ENCODE measurements at regions not wholly inside any gene's neighbourhood (a gene's known extent, or its start where the extent isn't known, plus 50 kb on each side); places are given as distances from the start of the nearest gene placed in this dataset.
"Not testable (repeated sequence)": the region's sequence is repeated elsewhere in the genome, so short reads cannot be mapped to it uniquely, and the experiment has no call there.

- DNase-seq (ENCODE audit: low read depth in 1 of 2, low spot score in 1 of 2): no peak
- in situ Hi-C loops (cut with HindIII; ENCODE audit: low pct_unique_long_range_greater_than_20kb, low sequenced_read_pairs): no loop called here
- no peak for TF ChIP-seq JUND (IDR thresholded peaks at IDR 0.05; ENCODE audit: low read depth)
Observed at GRCh38 chr6:140660295-140660694, 1285.8 kb upstream of the CITED2 start.

DNA sequence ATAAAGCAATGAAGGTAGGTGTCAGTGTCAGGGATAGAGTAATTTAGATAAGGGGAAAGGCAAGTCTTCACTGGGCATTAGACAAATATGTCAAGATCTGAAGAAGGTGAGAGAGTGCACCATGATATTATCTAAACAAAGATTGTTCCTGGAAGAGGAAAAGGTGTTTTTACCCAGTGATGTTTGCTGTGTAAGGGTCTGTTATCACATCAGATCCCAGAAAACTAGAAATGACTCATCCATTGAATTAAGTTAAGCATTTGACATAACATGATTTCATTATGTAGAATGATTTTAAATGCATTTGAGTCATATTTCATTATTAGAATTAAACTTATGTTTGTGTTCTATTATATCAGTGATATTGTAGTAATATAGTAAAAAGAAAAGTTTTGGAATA, 1279.5 kb upstream of the CITED2 start:
- no peak for TF ChIP-seq JUND (IDR thresholded peaks at IDR 0.05; ENCODE audit: low read depth)
- in situ Hi-C loops (cut with HindIII; ENCODE audit: low pct_unique_long_range_greater_than_20kb, low sequenced_read_pairs): no loop called here
- DNase-seq (ENCODE audit: low read depth in 1 of 2, low spot score in 1 of 2): no peak

DNA sequence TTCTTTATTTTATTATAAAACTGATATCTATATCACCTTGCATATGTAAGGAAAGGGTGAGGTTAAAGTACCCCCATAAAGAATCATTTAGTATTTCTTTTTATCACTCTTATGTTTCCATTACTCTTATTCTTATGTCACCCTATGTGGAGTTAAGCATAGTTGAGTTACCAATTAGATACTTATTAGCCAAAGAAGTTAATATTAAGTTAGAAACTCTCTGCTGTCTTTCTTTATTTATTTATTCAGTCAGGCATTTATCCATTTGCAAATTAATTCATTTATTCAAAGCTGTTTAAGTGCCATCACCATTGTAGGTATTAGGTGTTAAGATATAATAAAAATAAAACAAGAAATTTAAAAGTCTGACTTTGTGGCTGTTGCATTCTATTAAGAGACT, 1279.1 kb upstream of the CITED2 start:
- TF ChIP-seq JUND (IDR thresholded peaks at IDR 0.05; ENCODE audit: low read depth): no peak
- DNase-seq (ENCODE audit: low read depth in 1 of 2, low spot score in 1 of 2): no peak

GRCh38 chr6:140649502-140649901, 1275.1 kb upstream of the CITED2 start:
- in situ Hi-C loops (cut with HindIII; ENCODE audit: low pct_unique_long_range_greater_than_20kb, low sequenced_read_pairs); DNase-seq (ENCODE audit: low read depth in 1 of 2, low spot score in 1 of 2): not testable (repeated sequence)

More for the DNA sequence above, 1279.1 kb upstream of the CITED2 start:
- in situ Hi-C loops (cut with HindIII; ENCODE audit: low pct_unique_long_range_greater_than_20kb, low sequenced_read_pairs): no loop called here

DNA sequence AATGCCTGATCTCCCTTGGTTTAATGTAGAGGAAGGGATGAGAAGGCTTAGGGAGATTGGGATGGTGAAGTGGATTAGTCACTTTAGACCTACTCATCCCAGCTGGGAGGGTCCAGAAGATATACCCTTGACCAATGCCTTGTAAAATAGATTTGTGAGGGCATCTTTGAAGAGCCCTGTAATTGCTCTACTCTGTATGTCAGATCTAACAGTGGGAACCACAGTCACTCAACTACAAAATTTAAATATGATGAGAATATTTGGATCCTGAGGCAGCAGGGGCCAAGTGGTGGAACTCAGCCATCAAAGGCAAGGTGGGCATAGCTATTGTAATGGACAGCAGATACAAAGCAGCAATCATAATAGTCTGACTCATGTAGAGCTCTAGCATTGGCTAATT, 1272.9 kb upstream of the CITED2 start:
- in situ Hi-C loops (cut with HindIII; ENCODE audit: low pct_unique_long_range_greater_than_20kb, low sequenced_read_pairs); DNase-seq (ENCODE audit: low read depth in 1 of 2, low spot score in 1 of 2): not testable (repeated sequence)

- TF ChIP-seq JUND (IDR thresholded peaks at IDR 0.05; ENCODE audit: low read depth): no peak
- DNase-seq (ENCODE audit: low read depth in 1 of 2, low spot score in 1 of 2): no peak
- in situ Hi-C loops (cut with HindIII; ENCODE audit: low pct_unique_long_range_greater_than_20kb, low sequenced_read_pairs): no loop called here
Observed at GRCh38 chr6:140644017-140644416, 1269.6 kb upstream of the CITED2 start.

- in situ Hi-C loops (cut with HindIII; ENCODE audit: low pct_unique_long_range_greater_than_20kb, low sequenced_read_pairs): no loop called here
- TF ChIP-seq JUND (IDR thresholded peaks at IDR 0.05; ENCODE audit: low read depth): no peak
- no peak for DNase-seq (ENCODE audit: low read depth in 1 of 2, low spot score in 1 of 2)
Observed at GRCh38 chr6:140641412-140641811, 1267.0 kb upstream of the CITED2 start.

GRCh38 chr6:140636908-140637402, 1262.5 kb upstream of the CITED2 start:
- no peak for DNase-seq (ENCODE audit: low read depth in 1 of 2, low spot score in 1 of 2)
- in situ Hi-C loops (cut with HindIII; ENCODE audit: low pct_unique_long_range_greater_than_20kb, low sequenced_read_pairs): no loop called here
- no peak for TF ChIP-seq JUND (IDR thresholded peaks at IDR 0.05; ENCODE audit: low read depth)

DNA sequence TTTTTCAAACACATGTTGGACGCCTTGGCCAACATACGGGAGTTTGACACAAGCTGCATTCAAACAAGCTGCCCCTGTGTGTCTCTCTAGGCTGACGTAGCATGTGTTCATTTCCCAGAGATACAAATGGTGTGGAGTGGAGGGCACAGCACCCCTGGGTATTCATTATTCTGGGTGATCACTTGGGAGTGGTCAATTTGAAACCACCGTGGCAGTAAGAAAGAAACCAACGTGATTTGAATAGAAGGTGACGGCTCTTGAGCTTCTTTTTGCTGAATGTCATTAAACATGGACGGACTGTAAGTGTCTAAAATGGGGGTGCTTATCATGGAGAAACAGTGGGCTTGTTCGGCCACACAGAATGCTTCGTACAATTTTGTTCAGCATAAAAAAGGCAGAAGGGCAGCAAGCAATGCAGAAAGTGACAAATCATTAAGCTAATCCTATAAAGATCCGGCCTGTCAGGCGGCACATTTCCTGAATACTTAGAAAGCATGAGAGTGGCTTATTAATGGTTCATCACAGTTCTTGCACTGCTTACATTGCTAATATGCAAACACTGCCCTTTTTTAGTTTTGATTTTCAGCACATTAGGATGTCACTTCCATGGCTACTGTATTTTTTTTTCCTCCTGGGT, 1261.9 kb upstream of the CITED2 start:
- no peak for TF ChIP-seq JUND (IDR thresholded peaks at IDR 0.05; ENCODE audit: low read depth)
- in situ Hi-C loops (cut with HindIII; ENCODE audit: low pct_unique_long_range_greater_than_20kb, low sequenced_read_pairs): no loop called here
- no peak for DNase-seq (ENCODE audit: low read depth in 1 of 2, low spot score in 1 of 2)

- DNase-seq (ENCODE audit: low read depth in 1 of 2, low spot score in 1 of 2): no peak
- in situ Hi-C loops (cut with HindIII; ENCODE audit: low pct_unique_long_range_greater_than_20kb, low sequenced_read_pairs): no loop called here
- TF ChIP-seq JUND (IDR thresholded peaks at IDR 0.05; ENCODE audit: low read depth): no peak
Observed at GRCh38 chr6:140627002-140627401, 1252.6 kb upstream of the CITED2 start.

GRCh38 chr6:140623498-140623897, 1249.0 kb upstream of the CITED2 start:
- in situ Hi-C loops (cut with HindIII; ENCODE audit: low pct_unique_long_range_greater_than_20kb, low sequenced_read_pairs): no loop called here
- TF ChIP-seq JUND (IDR thresholded peaks at IDR 0.05; ENCODE audit: low read depth): no peak
- DNase-seq (ENCODE audit: low read depth in 1 of 2, low spot score in 1 of 2): no peak

GRCh38 chr6:140620496-140620895, 1246.0 kb upstream of the CITED2 start:
- no peak for TF ChIP-seq JUND (IDR thresholded peaks at IDR 0.05; ENCODE audit: low read depth)
- in situ Hi-C loops (cut with HindIII; ENCODE audit: low pct_unique_long_range_greater_than_20kb, low sequenced_read_pairs): no loop called here
- no peak for DNase-seq (ENCODE audit: low read depth in 1 of 2, low spot score in 1 of 2)

DNA sequence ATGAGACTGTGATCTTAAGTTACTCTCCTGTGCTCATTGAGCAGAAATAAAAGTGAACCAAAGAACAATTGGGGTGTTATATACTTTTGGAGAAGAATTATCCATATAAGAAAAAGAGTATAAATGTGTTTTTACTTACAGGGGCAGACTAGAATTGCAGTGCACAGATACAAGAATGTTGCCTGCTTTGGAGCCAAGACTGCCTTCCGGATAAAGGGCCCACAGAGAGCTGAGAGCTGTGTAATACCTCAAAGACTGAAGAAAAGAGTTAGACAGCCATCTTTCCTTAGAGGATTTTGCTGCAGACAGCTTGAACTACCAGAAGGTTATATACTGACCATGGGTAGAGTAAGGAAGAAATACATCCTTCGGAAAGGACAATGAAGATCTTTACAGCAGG, 1235.5 kb upstream of the CITED2 start:
- no peak for TF ChIP-seq JUND (IDR thresholded peaks at IDR 0.05; ENCODE audit: low read depth)
- DNase-seq (ENCODE audit: low read depth in 1 of 2, low spot score in 1 of 2): no peak
- in situ Hi-C loops (cut with HindIII; ENCODE audit: low pct_unique_long_range_greater_than_20kb, low sequenced_read_pairs): no loop called here

GRCh38 chr6:140609321-140609720, 1234.9 kb upstream of the CITED2 start:
- no peak for DNase-seq (ENCODE audit: low read depth in 1 of 2, low spot score in 1 of 2)
- in situ Hi-C loops (cut with HindIII; ENCODE audit: low pct_unique_long_range_greater_than_20kb, low sequenced_read_pairs): no loop called here
- no peak for TF ChIP-seq JUND (IDR thresholded peaks at IDR 0.05; ENCODE audit: low read depth)

Data from T47D (cell line).